Spleen (tissue), 7 donors: ENCODE measurements at regions not wholly inside any gene's neighbourhood (a gene's known extent, or its start where the extent isn't known, plus 50 kb on each side); places are given as distances from the start of the nearest gene placed in this dataset.

Experiments
- CTCF ChIP-seq, 11 experiments: fragments of 200-600 bp in 7 of 11; fragments of 450-650 bp in 4 of 11; sonication (generic) in 4 of 11; IDR thresholded peaks in 8 of 11; conservative IDR thresholded peaks in 3 of 11; 1 replicate in 7 of 11; 2 replicates in 4 of 11; pipeline versions ENCODE4 v1.4.0 to v1.8.0; 2016 to 2021; ENCODE audit warnings: antibody characterized with exemption in 11 of 11, inconsistent platforms in 4 of 11, mild to moderate bottlenecking in 1 of 11
- POLR2A ChIP-seq, 3 donors: fragments of 450-650 bp; IDR thresholded peaks; one replicate each; pipeline ENCODE4 v1.5.1; 2017; ENCODE audit warnings: antibody characterized with exemption in 3 of 3, mild to moderate bottlenecking in 1 of 3
- POLR2AphosphoS5 ChIP-seq, 3 donors: sonication (generic); formaldehyde crosslinking; IDR thresholded peaks; one replicate each; pipeline ENCODE4 v1.5.1; 2017; ENCODE audit warnings: antibody characterized with exemption in 3 of 3
- donor health status: DM: no; HTN: no; CAD: no; lungs with moderate emphysema.
- donor health status: DM: no; HTN: no; CAD: no.
- donor health status: DM: no; HTN: no; CAD: no.

DNA sequence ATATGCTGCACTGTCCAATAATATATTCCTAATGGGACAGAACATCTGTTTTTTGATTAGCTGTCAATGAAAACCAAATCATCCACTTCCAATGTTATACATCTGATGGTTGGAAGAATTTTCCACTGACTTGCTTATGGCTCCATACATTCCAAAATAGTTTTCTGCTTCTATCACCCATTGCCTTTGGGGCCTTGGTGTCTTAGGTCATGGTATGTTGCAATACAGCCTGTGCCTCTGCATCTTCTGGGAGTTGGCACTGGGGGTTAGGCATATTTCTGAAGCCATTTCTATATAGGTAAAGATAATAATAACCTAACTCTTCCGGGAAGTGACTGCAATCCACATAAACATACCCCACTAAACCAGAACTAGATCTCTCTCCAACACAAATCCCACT is 53.2 kb upstream of the NR3C2 start:
- TF ChIP-seq POLR2AphosphoS5 (IDR thresholded peaks at IDR 0.05) (no peak), POLR2A (IDR thresholded peaks at IDR 0.05) (no peak), CTCF (IDR thresholded peaks at IDR 0.05 in 8 of 11, conservative IDR thresholded peaks at IDR 0.05 in 3 of 11) (no peak)
